ENCODE measurements at regions not wholly inside any gene's neighbourhood (a gene's known extent, or its start where the extent isn't known, plus 50 kb on each side); places are given as distances from the start of the nearest gene placed in this dataset.

DNA sequence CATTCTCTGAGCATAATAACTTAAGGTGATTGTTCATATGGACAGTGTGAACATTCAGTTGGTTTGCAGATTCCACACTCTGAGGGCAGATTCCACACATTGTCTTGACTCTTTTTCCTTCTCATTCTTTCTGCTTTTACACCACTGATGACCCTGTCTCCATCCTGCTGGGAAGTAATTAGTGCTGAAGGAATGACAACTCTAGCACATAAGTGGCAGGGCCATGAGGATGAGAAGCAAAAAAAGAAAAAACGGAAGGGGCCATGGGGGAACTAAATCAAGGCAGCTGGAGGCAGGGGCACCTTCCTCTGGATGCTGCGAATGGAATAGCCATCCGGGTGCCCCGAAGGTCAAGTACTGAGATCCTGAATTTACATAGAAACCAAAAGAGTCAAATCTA lies 944.0 kb downstream of the KCNJ2 start:
- no peaks in the 10 kb centered on the region for H3K9me3 Mint-ChIP-seq
- ChIA-PET CTCF (no interaction called here), POLR2A (no interaction called here)
- H3K27me3 Mint-ChIP-seq (ENCODE audit: low read depth) = no peaks in the 10 kb centered on the region; the same call in 1 of the 2 replicates
- H3K4me1 Mint-ChIP-seq = peaks cover 17% of the 10 kb centered on the region
- H3K36me3 Mint-ChIP-seq = no peaks in the 10 kb centered on the region
- DNase-seq (ENCODE audit: low spot score) = no peak
- no peak overlapping the region for H3K27ac Mint-ChIP-seq
- no peak overlapping the region for H3K4me3 Mint-ChIP-seq
- no peak for ATAC-seq
- no peak for TF ChIP-seq SMAD3 (CRISPR knock-in tag; IDR thresholded peaks at IDR 0.05; ENCODE audit: borderline replicate concordance)
- no peak for TF ChIP-seq NR1H2 (CRISPR knock-in tag; IDR thresholded peaks at IDR 0.05)
- no peak for TF ChIP-seq ZNF671 (CRISPR knock-in tag; IDR thresholded peaks at IDR 0.05)
- TF ChIP-seq PREB (CRISPR knock-in tag; IDR thresholded peaks at IDR 0.05; ENCODE audit: borderline replicate concordance) = no peak
- TF ChIP-seq JAZF1 (CRISPR knock-in tag; IDR thresholded peaks at IDR 0.05) = no peak
- TF ChIP-seq ZBTB43 (CRISPR knock-in tag; IDR thresholded peaks at IDR 0.05) = no peak
- no peak for TF ChIP-seq JUN (CRISPR knock-in tag; IDR thresholded peaks at IDR 0.05)
- TF ChIP-seq, protein P1, sequence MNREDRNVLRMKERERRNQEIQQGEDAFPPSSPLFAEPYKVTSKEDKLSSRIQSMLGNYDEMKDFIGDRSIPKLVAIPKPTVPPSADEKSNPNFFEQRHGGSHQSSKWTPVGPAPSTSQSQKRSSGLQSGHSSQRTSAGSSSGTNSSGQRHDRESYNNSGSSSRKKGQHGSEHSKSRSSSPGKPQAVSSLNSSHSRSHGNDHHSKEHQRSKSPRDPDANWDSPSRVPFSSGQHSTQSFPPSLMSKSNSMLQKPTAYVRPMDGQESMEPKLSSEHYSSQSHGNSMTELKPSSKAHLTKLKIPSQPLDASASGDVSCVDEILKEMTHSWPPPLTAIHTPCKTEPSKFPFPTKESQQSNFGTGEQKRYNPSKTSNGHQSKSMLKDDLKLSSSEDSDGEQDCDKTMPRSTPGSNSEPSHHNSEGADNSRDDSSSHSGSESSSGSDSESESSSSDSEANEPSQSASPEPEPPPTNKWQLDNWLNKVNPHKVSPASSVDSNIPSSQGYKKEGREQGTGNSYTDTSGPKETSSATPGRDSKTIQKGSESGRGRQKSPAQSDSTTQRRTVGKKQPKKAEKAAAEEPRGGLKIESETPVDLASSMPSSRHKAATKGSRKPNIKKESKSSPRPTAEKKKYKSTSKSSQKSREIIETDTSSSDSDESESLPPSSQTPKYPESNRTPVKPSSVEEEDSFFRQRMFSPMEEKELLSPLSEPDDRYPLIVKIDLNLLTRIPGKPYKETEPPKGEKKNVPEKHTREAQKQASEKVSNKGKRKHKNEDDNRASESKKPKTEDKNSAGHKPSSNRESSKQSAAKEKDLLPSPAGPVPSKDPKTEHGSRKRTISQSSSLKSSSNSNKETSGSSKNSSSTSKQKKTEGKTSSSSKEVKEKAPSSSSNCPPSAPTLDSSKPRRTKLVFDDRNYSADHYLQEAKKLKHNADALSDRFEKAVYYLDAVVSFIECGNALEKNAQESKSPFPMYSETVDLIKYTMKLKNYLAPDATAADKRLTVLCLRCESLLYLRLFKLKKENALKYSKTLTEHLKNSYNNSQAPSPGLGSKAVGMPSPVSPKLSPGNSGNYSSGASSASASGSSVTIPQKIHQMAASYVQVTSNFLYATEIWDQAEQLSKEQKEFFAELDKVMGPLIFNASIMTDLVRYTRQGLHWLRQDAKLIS (CRISPR knock-in tag; IDR thresholded peaks at IDR 0.05; ENCODE audit: borderline replicate concordance) = no peak
- TF ChIP-seq E2F1 (CRISPR knock-in tag; IDR thresholded peaks at IDR 0.05) = no peak

DNA sequence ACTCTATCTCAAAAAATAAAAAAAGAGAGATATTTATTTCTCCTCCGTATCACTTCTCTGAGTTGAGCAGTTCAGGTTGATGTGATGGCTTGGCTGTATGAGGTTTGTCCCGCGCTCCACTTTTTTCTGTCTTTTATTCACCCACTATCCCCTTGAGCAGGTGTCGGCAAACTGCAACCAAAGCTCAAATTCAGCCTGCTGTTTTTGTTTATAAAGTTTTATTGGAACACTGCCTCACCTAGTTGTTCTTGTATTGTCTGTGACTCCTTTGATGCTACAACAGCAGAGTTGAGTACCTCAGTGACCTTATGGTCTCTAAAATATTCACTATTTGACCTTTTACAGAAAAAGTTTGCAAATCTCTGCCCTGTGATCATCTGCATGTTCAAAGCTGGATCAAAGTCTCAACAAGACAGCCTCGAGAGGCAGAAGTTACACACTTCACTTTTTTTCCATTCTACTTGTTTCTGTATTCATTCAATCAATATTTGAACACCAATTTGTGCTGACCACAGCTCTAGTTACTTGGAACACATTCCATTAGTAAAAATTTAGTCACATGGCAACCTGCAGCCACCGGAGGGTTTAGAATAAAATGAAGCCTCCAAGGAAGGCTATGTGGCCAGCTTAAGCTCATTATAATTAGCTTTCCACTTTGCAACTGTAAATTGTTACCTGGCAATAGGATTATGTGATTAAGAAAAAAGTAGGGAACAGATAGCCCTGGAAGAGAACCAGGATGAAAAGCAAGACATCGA lies 945.8 kb downstream of the KCNJ2 start:
- no peaks in the 10 kb centered on the region for H3K9me3 Mint-ChIP-seq
- peaks cover 13% of the 10 kb centered on the region for H3K4me1 Mint-ChIP-seq
- DNase-seq (ENCODE audit: low spot score) = no peak
- no peaks in the 10 kb centered on the region; the same call in 1 of the 2 replicates for H3K27me3 Mint-ChIP-seq (ENCODE audit: low read depth)
- ChIA-PET POLR2A (no interaction called here), CTCF (interaction anchor here (1.4 kb wide), 1 partner anchor 345 kb away, joined by 5 read pairs; no protein-coding TSS in a partner anchor)
- no peak overlapping the region for H3K4me3 Mint-ChIP-seq
- no peaks in the 10 kb centered on the region for H3K36me3 Mint-ChIP-seq
- H3K27ac Mint-ChIP-seq = no peak overlapping the region
- ATAC-seq = no peak
- TF ChIP-seq ETV6 (CRISPR knock-in tag; IDR thresholded peaks at IDR 0.05) (no peak), RELA (CRISPR knock-in tag; IDR thresholded peaks at IDR 0.05; ENCODE audit: borderline replicate concordance) (no peak), MYBL2 (CRISPR knock-in tag; IDR thresholded peaks at IDR 0.05) (no peak), NR3C1 (CRISPR knock-in tag; conservative IDR thresholded peaks at IDR 0.05; ENCODE audit: low read depth) (no peak), JAZF1 (CRISPR knock-in tag; IDR thresholded peaks at IDR 0.05) (no peak), EMX1 (CRISPR knock-in tag; IDR thresholded peaks at IDR 0.05) (no peak), ESRRA (CRISPR knock-in tag; IDR thresholded peaks at IDR 0.05; ENCODE audit: borderline replicate concordance) (no peak), ZNF317 (CRISPR knock-in tag; IDR thresholded peaks at IDR 0.05; ENCODE audit: borderline replicate concordance, low read depth) (no peak), ZNF425 (CRISPR knock-in tag; conservative IDR thresholded peaks at IDR 0.05) (no peak), ATF6 (CRISPR knock-in tag; IDR thresholded peaks at IDR 0.05) (no peak), ZBTB43 (CRISPR knock-in tag; IDR thresholded peaks at IDR 0.05) (no peak)
